DOHH2 (cell line): ENCODE measurements at regions not wholly inside any gene's neighbourhood (a gene's known extent, or its start where the extent isn't known, plus 50 kb on each side); places are given as distances from the start of the nearest gene placed in this dataset.
"Not testable (repeated sequence)": the region's sequence is repeated elsewhere in the genome, so short reads cannot be mapped to it uniquely, and the experiment has no call there.

Experiments used
- CTCF ChIP-seq: fragments of 200-600 bp; sonication (generic); IDR thresholded peaks from one replicate; pipeline ENCODE4 v1.5.1; 2014; ENCODE audit warnings: antibody characterized with exemption, mild to moderate bottlenecking, low read depth, low read length; ENCODE audit not compliant: poor library complexity, severe bottlenecking
- EZH2phosphoT487 ChIP-seq: fragments of 200-600 bp; sonication (generic); IDR thresholded peaks from 2 replicates; pipeline ENCODE4 v1.6.1; 2017; ENCODE audit warnings: borderline replicate concordance, mild to moderate bottlenecking, antibody characterized with exemption, low read length, moderate library complexity, mixed read lengths

GRCh38 chr10:65053397-65053796 lies 1532.2 kb downstream of the REEP3 start:
- TF ChIP-seq CTCF, EZH2phosphoT487: not testable (repeated sequence)
